GM10266 (cell line): ENCODE measurements at regions not wholly inside any gene's neighbourhood (a gene's known extent, or its start where the extent isn't known, plus 50 kb on each side); places are given as distances from the start of the nearest gene placed in this dataset.

ENCODE experiments used
- DNase-seq: peaks from one replicate; pipeline ENCODE4 v3.0.0; 2012; ENCODE audit errors: extremely low spot score
- CTCF ChIP-seq: IDR thresholded peaks from 2 replicates; pipeline ENCODE4 v1.5.1; 2012; ENCODE audit warnings: mild to moderate bottlenecking, low read depth; ENCODE audit not compliant: control insufficient read depth, insufficient read depth; ENCODE audit errors: missing control alignments

- TF ChIP-seq CTCF = no peak
These were observed 67.8 kb upstream of the FAM83B start for GRCh38 chr6:54778731-54779130.

GRCh38 chr6:54784011-54784410 lies 62.6 kb upstream of the FAM83B start:
- no peak for DNase-seq
- TF ChIP-seq CTCF = no peak

More at GRCh38 chr6:54778731-54779130, 67.8 kb upstream of the FAM83B start:
- DNase-seq = no peak

- no peak for TF ChIP-seq CTCF
- no peak for DNase-seq
These were observed 60.4 kb upstream of the FAM83B start for GRCh38 chr6:54786154-54786553.

GRCh38 chr6:54787825-54788224 lies 58.7 kb upstream of the FAM83B start:
- TF ChIP-seq CTCF = no peak
- DNase-seq = no peak
